ENCODE measurements at regions not wholly inside any gene's neighbourhood (a gene's known extent, or its start where the extent isn't known, plus 50 kb on each side); places are given as distances from the start of the nearest gene placed in this dataset.

DNA sequence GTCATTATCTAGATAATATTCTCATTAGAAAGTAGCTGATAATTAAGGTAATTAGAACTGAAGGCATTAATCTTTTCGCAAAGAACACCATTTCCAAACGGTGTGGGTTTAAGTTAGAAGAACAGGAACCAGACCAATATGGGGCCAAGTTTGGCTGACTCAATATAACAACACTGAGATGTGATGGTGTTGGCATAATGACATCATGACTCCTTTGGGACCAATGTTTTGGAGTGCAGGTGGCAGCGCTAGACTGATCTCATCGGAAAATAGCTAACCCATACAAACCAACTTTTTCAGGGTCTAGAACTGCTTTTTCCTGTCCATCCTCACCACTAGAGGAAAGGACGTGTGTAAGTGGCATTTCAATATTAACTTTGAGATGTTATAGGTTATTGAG lies 1171.7 kb upstream of the ZEB2 start:
- no peak for DNase-seq (ENCODE audit: low spot score)

DNA sequence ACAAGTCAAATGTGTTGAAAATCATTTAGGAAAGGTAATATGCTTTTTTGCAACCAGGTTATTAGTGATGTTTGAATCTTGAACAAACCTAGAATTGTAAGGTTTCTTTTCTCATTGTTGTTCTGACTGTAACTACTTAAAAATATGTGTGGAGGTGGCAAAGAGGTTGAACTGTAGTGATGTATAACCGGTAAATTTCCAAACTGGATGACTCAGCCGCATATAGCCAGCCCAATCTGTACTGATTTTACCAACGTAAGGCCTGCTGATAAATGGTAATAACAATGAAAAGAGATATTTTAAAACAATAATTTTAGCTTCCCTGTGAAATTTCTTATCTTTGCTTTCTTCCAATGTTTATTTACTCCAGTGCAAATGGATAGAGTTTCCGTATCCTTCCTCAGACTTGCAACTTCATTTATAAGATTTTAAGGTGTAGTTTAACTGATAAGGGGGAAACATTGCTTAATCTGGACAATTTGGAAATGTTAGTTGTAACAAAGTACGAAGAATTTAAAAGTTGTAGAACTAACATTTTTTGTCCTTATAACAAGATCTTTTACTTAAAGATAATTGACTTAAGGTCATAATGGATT lies 1170.4 kb upstream of the ZEB2 start:
- no peak for DNase-seq (ENCODE audit: low spot score)

DNA sequence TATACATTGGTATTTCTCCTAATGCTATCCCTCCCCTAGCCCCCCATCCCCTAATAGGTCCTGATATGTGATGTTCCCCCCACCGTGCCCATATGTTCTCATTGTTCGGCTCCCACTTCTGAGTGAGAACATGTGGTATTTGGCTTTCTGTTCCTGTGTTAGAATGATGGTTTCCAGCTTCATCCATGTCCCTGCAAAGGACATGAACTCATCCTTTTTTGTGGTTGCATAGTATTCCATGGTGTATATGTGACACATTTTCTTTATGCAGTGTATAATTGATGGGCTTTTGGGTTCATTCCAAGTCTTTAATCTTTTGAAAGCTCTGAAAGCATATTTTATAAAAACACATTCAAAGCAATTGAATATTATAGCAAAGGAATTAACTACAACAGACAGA lies 1169.4 kb upstream of the ZEB2 start:
- DNase-seq (ENCODE audit: low spot score), result no peak

DNA sequence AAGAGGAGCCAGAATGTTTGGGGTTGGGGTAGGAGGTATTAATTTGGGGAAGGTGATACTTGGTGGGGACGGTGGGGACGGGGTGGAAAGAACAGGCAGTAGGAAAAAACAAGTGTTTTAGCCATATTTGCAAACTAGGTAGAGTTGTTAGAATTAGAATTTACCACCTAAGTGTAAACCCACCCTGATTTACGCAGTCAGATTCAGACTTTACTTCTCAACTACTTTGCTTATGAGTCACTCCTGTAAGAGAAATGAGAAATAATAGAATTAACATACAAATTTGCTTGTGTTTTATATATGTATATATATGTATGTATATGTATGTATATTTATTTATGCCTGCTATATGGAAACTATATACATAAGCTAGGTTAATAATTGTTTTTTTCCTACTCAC lies 1168.2 kb upstream of the ZEB2 start:
- no peak for DNase-seq (ENCODE audit: low spot score)

DNA sequence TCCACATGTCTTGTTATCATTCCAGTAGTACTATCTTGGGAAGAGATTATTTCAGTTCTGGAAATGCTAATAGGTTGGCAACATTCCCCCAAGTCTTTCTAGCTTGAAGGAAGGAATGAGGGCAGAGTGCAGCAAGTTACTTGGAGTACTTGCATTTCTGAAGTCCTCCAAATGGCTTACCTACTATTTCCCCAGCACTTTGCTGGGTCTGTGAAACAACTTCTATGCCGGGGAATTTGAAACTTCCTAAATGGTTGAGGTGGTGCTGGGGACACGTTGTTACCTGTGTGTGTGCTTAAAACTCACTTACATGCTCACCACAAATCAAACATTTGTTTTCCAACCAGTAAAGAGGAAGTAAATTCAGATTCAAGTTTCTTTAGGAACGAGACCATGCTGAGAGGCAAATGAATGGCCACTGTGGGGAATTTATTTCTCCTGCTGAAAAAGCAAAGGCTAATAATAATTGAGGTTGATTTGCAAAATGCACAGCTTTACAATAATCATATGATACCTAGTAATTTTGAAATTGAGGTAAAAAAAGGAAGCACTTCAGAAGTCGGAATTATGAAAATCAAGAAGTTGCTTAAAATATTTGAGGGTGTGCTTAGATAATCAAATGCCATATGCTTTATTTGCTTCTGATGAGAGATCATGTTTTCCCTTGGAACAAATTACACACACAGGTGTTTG lies 1167.7 kb upstream of the ZEB2 start:
- DNase-seq (ENCODE audit: low spot score), result no peak

DNA sequence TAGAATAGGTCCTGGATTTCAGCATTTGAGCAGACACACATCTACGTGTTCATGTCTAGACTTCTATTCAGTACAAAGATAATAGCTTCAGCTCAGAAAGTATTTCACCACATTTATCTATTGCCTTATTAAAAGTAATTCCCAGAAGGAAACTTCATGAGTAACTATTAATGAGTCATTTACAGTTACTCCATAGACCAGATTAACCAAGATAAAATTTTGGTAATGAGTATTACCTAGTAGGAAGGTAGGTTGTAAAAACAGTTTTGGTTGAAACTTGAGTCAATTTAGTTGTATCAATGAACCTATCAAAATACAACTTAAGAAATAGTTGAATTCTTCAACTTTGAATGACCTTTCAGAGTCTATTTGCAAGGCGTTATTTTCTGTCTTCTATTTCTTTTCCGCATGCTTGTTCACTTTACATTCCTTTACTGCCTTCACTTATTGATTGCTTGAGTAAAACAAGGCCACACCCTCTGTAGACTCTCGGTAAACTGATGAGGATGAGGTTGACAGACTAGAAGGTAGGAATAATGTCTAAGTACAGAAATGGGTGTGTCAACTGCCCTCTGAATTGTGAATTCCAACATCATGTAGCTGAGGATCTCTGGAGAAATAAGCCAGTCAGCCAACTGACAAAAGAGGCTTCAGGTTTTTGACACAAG lies 1165.6 kb upstream of the ZEB2 start:
- no peak for DNase-seq (ENCODE audit: low spot score)

DNA sequence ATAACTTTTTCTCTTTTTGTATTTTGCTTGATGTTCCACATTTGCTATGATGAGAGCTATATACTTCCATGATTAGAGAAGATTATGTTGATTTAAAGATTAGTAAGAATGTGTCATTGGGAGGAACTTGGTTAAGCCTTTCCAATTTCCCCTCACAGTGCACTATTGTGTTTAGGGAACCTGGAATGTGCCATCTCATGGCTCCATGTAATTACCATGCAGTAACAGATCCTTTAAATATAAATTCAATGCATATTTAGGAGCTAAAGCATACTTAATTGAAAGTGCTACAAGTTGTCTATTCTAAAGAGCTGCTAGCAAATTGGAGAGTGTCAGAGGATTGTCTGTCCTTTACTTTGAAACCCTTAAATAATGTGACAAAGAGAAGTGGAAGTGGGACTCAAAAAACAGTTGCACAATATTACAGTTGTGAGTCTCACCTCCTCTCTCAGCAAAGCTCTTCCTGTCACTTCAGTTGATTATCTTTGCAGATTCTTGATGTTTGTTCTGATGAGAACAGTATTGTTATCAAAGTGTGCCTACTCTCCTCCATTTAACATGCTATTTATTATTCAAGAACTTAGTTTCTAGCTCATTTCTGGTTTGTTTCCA lies 1162.7 kb upstream of the ZEB2 start:
- DNase-seq (ENCODE audit: low spot score), result no peak

DNA sequence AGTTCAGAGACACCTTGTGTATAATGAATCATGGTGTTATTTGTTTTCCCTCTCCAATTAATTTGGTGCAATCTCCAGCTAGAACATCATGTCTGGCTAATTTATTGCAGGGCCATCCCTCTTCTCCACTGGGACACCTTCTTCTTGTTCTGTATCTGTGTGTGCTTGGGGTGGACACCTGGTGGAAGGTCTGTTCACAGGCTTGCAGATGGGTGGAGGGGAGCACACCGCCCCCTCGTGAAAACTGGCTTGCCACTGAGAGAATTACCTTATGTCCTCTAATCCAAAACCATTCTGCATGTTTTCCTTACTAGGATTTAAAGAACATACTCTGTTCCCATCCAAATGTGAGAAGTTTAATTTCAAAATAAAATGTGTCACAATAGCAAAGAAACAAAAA lies 1160.4 kb upstream of the ZEB2 start:
- DNase-seq (ENCODE audit: low spot score), result no peak

DNA sequence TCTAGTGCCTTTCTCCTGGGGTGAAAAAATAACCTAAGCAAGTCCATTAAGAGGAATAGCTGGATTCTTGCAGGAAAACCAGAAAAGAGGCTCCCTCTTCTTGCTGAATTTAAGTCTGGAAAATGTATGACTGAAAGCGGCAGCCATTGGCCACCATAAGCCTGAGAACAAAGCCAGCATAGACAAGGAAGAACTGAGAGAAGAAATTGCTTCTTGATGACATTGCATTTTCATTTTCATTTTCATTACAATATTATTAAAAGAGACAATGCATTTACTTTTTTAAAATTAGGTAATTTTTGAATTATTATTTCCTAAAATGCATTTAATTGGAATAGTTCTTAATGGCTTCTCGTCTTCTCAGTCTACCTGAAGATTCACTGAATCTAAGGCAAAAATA lies 1157.5 kb upstream of the ZEB2 start:
- no peak for DNase-seq (ENCODE audit: low spot score)

DNA sequence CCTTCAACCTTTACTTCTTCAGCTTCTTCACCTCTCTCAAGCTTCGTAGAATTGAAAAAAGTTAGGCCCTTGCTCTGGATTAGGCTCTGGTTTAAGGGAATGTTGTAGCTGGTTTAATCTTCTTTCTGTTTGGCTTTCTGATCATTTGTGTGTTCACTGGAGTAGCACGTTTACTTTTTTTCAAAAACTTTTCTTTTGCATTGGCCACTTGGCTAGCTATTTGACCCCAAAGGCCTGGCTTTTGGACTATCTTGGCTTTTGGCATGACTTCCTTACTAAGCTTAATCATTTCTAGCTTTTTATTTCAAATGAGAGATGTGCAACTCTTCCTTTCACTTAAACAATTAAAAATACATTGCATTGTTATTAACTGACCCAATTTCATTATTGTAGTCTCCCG lies 1154.8 kb upstream of the ZEB2 start:
- DNase-seq (ENCODE audit: low spot score), result no peak

DNA sequence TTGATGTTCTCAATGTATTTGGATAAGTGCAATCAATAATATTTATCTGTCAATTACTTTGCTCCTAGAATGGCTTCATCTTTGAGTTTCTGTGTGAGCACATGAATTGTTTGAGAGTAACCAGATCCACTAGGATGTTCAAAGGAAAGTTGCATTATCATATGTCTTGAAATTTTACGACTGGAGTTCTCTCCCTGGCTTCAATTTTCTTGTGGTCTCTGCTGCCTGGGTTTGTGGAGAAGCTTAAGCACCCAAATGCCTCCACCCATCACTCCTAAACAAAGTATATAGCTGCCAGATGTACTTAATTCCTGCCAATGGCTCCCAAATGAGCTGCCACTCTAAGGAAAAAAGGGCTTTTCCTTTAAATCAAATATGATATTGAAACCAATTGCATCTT lies 1149.4 kb upstream of the ZEB2 start:
- DNase-seq (ENCODE audit: low spot score), result no peak

DNA sequence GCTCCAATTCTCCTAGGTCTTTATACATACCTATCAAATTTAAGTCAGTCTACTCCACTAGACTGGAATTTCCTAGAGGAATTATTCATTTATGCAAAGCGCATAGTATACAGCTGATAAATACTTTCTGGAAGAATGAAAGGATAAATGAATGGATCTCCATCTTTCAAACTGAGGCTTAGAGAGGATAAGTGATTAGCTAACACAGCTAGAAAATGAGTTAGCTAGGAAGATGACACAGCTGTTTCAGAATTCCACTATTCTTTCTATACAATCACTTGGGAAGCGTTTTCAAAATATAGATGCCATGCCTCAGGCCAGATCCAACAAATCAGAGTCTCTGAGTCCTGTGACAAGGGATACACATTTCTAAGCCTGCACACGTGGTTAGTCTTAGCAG lies 1146.6 kb upstream of the ZEB2 start:
- no peak for DNase-seq (ENCODE audit: low spot score)

DNA sequence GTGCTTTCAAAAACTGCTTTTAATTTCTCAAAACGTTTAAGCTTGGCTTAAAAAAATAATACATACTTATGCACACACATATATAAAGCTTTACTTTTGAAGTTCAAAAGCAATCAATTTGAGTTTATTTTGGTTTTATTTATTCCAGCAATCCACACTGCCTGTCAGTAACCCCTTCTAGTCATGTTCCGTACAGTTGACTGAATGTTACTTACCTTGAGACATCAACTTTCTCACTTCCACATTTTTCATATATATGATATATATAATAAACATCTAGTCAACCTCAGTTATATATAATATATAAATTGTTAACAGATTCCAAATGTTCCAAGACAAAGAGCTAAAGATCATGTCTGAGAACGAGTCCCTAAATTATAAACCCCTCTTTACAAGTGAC lies 1137.3 kb upstream of the ZEB2 start:
- no peak for DNase-seq (ENCODE audit: low spot score)

DNA sequence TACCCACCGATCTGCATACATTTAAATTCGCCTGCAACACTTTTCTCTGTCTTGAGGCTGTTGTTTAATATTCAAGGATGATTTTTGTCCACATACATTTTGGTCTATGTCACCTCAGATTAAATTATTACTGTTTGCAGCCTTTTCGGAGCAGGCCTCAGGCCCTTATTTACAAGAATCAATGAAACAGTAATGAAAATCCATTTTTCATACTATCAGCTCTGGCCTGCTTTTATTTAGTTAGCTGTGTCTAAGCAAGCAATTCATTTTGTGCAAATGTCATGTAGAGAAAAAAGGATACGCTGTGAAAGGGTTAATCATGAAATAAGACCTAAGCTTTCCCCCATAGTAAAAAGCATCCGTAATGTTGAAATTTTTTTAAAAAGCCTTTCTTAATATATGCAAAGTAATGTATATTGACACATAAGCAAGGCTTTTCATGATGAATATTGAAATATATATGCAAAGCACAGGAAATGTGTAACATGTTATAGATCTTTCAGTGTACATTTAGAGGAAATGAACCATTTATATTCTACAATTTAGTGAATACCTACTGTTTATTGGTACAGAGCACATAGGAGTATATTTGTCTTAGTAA lies 1135.3 kb upstream of the ZEB2 start:
- DNase-seq (ENCODE audit: low spot score), result no peak

DNA sequence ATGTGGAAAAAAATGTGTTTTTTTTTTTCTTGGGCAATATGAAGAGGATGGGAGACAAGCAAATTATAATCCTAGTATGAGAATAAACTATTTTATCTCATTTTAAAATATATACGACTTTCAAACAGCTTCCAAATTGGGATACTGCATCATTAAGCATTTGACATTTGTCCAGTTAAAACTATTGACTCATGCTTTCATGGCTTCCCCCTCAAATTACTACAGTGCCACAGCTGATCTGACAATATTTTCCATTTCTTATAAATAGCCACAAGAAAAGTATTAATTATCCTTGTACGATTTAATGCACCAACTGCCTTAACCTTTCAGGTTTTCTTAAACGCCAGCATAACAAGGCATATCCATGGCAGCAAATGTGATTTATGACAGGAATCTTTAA lies 1134.8 kb upstream of the ZEB2 start:
- DNase-seq (ENCODE audit: low spot score), result no peak

DNA sequence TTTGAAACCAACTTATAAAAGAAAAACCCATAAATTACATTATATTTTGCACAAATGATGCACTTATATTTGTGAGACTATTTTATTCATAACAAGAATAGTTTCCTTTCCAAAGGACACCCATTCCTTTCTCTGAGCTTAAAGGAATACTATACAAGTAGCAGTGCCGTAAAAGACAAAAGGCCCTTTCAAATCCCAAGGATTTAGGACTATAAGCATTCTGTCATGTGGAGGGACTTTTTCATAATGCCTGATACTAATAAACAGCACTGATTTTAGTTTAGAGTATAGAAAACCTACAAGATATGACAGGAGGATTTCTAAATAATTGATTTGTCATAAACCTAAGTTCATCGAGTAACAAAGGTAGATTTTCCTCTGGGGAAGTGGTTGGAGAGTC lies 1134.2 kb upstream of the ZEB2 start:
- DNase-seq (ENCODE audit: low spot score), result no peak

DNA sequence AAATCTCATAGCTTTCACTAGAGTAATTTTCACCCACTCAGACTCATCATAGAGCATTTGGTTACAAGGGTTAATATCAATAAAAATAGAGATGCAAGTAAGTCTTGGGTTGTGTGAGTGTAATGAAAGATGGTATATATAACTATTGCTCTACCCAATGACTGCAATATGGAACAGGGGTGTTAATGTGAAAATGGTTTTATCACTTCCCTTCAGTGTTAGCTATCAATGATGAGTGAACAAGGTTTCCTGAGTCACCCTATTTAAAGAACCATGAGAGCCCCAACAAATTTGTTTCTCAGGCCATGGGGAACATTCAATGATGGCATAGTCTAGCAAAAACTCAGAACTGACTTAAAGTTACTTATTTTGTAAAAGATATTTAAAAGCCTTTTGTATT lies 1133.6 kb upstream of the ZEB2 start:
- DNase-seq (ENCODE audit: low spot score), result no peak

DNA sequence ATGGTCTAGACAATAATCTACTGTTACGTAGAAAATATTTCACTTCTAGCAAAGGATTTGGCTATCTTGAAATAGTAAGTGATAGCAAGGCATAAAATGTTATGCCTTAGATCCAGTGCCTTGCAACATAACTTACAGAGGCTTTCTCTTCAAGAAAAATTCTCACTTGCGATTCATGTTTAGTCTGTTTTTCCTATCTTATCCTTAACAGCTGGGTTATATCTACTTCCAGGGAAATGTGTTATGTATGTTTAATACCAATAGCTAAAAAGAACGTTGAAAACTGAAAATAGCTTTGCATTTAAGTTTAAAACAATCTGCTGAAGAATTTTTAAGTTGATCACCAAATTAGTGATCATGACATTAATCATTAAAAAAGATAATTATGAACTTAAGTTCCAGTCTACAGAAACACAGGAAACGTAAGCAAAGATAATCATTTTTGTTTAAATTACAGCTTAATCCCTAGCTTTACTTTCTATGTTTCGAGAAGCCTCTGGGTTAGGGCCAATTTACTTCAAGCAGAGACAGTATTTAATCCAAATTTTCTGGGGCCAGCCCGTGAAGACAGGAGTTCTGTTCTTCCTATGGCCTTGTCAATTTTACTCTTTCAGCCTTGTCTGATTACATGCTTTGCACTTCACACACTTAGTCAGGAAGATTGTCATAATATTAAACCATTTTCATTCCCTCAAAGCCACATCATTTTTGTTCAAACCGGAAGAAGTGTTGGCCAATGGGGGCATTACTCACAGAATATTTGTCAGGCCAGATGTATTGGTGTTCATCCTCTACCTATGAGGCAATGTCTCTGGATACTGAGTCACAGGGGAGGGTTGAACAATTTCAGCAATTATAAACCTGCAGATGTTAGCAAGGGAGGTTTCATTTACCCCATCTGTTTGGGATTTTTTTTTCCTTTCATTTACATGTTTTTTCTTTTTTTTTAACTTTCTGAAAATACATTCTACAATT lies 1132.9 kb upstream of the ZEB2 start:
- DNase-seq (ENCODE audit: low spot score), result peak; percentile 68

DNA sequence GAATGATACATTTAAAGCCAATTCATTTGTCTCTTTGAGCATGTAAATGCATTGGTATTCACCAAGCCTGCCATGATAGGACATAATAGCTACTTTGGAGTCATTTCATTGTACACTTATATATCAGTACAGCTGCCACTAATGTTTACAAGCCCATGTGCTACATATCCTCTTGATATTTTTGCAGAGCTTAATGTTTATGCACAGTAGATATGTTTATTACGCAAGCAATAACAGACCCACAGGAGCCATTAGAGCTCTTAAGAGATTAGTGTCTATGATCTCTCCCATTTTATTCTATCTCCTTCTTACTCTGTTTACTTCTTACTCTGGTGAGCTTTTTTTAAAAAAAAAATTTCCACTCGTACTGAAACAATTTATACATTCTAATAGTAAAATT lies 1132.1 kb upstream of the ZEB2 start:
- DNase-seq (ENCODE audit: low spot score), result no peak

DNA sequence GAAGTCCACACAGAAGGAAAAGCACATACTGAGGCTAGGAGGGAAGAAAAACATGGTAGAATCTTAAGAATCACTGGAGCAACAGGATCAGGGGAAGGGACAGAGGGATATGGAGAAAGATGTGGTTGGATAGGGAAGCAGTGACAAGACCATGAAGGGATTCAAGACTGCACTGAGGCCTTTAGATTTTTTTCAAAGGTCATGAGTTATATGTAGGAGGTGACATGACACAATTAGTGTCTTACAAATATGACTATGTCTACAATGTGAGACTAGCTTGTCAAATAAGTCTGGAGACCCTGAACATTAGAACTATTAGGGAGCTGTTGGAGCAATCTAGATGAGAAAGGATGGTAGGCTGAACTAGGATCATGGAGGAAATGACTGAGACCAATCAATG lies 1130.3 kb upstream of the ZEB2 start:
- DNase-seq (ENCODE audit: low spot score), result no peak

DNA sequence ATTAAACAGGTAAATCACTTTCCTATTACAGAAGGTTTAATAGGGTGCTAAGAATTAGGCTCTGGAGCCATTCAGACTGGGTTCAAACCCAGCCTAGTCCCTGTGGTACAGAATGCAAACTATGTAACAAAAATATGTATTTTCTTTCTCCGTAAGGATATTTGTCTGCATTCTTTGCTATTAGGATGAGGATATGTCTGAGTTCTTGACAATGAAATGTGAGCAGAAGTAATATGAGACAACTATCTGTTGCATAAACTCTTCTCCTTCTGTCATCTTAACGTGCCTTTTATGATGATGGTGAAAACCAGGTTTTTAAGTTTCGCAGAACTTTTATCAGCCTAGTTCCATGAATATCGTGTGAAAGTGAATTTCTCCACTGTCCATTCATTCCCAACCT lies 1129.1 kb upstream of the ZEB2 start:
- no peak for DNase-seq (ENCODE audit: low spot score)

DNA sequence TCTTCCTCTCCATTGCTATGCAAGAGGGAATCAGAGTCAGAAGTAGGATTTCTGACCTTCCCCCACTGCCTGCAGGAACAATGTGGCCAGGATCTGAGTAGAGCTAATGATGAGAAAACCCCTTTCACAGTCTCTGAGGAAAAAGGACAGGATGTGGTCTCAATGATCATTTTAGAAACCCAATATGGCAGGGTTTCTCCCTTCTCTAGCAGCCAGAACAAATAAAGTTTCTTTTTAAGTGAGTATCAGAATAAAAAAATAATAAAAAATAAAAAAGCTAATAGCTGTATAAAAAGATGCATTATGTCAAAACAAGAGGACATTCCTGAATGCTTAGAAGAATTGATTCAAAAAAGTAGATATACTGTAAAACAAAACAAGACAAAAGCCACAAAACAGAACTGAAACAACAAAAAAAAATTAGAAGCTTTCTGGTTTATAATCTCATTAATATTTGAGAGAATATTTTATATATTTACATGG lies 1124.9 kb upstream of the ZEB2 start:
- DNase-seq (ENCODE audit: low spot score), result no peak

Measured in GM03348 (cell line).